Stomach (tissue), 4 donors: ENCODE measurements at regions not wholly inside any gene's neighbourhood (a gene's known extent, or its start where the extent isn't known, plus 50 kb on each side); places are given as distances from the start of the nearest gene placed in this dataset.
"Not testable (repeated sequence)": the region's sequence is repeated elsewhere in the genome, so short reads cannot be mapped to it uniquely, and the experiment has no call there.

Experiments
- CTCF ChIP-seq, 7 experiments: fragments of 450-650 bp in 4 of 7; fragments of 200-600 bp in 3 of 7; sonication (generic) in 3 of 7; IDR thresholded peaks; one replicate each; pipeline ENCODE4 v1.5.1; 2016 to 2019; ENCODE audit warnings: antibody characterized with exemption in 7 of 7, control low read depth in 2 of 7, mild to moderate bottlenecking in 1 of 7
- POLR2A ChIP-seq, 4 donors: fragments of 450-650 bp; IDR thresholded peaks; one replicate each; pipeline ENCODE4 v1.6.1; 2016; ENCODE audit warnings: antibody characterized with exemption in 4 of 4, control low read depth in 2 of 4, mild to moderate bottlenecking in 1 of 4, moderate library complexity in 1 of 4

DNA sequence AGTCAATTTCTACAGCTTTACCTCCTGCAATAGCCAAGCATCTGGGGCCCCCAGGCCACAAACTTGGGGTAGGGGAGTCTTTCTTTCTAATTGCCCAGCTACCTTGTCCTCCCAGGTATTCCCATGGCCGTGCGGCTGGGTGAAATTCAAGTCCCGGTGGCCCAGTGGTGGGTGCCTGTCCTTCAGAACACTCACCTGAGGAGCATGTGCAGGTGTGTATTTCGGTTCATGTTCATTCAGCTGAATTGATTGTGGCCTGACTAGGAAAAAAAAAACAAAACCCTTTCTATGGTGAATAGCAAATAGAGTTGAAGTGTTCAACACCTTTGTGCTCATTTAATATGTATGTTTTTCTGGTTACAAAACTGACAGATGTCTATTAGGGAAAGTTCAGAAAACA lies 319.5 kb upstream of the CHRNA7 start:
- TF ChIP-seq POLR2A, CTCF (IDR thresholded peaks at IDR 0.05): not testable (repeated sequence)
